Mucosa of descending colon (tissue), 3 donors: ENCODE measurements at regions not wholly inside any gene's neighbourhood (a gene's known extent, or its start where the extent isn't known, plus 50 kb on each side); places are given as distances from the start of the nearest gene placed in this dataset.

Source experiments
- ATAC-seq: fragments of 200-7000 bp; cut with Tn5 transposase; one replicate; pipeline ENCODE4 v1.9.1; 2020; ENCODE audit warnings: mild to moderate bottlenecking, moderate library complexity
- DNase-seq, 3 donors: peaks; one replicate each; pipeline ENCODE4 v3.0.0-alpha.2; 2020
- H3K36me3 ChIP-seq: fragments of 200-600 bp; one replicate; pipeline ENCODE4 v1.8.0; 2021; ENCODE audit warnings: low read depth, mild to moderate bottlenecking
- H3K4me1 ChIP-seq: fragments of 200-600 bp; one replicate; pipeline ENCODE4 v1.8.0; 2021; ENCODE audit warnings: low read depth, mild to moderate bottlenecking
- H3K4me3 ChIP-seq: fragments of 200-600 bp; one replicate; pipeline ENCODE4 v1.8.0; 2021; ENCODE audit warnings: mild to moderate bottlenecking
- H3K9me3 ChIP-seq: fragments of 200-600 bp; one replicate; pipeline ENCODE4 v1.8.0; 2021; ENCODE audit warnings: mild to moderate bottlenecking
- CTCF ChIP-seq: fragments of 200-600 bp; IDR thresholded peaks from one replicate; pipeline ENCODE4 v1.8.0; 2022; ENCODE audit warnings: antibody characterized with exemption, mild to moderate bottlenecking
- intact Hi-C, 2 donors: fragments of 100-400 bp; cut with DNase I in 1 of 2; cut with micrococcal nuclease in 1 of 2; formaldehyde crosslinking; loops; one replicate each; pipeline versions ENCODE4 v1.11.0 to v1.11.1; 2022; cut with DNase I, micrococcal nuclease
- donor health status: DM: no; HTN: no; CAD: no; lungs with moderate emphysema.
- donor health status: DM: no; HTN: no; CAD: no.
- donor health status: DM: no; HTN: yes; CAD: no.

GRCh38 chr11:92845390-92845789 is 124.1 kb upstream of the MTNR1B start:
- DNase-seq, result no peak
- no peaks in the 10 kb centered on the region for H3K36me3 ChIP-seq
- no peak overlapping the region for H3K4me3 ChIP-seq
- no peak for TF ChIP-seq CTCF
- peaks cover 31% of the 10 kb centered on the region for H3K4me1 ChIP-seq
- ATAC-seq, result no peak
- no peaks in the 10 kb centered on the region for H3K9me3 ChIP-seq
- intact Hi-C loops, result no loop called here

GRCh38 chr11:92845805-92846204 is 123.6 kb upstream of the MTNR1B start:
- no peak for TF ChIP-seq CTCF
- H3K4me1 ChIP-seq, result peaks cover 31% of the 10 kb centered on the region
- H3K36me3 ChIP-seq, result no peaks in the 10 kb centered on the region
- DNase-seq, result no peak
- ATAC-seq, result peak; percentile 15
- H3K9me3 ChIP-seq, result no peaks in the 10 kb centered on the region
- intact Hi-C loops, result no loop called here
- H3K4me3 ChIP-seq, result no peak overlapping the region

GRCh38 chr11:92846491-92847125 is 122.8 kb upstream of the MTNR1B start:
- H3K4me3 ChIP-seq, result no peak overlapping the region
- H3K36me3 ChIP-seq, result no peaks in the 10 kb centered on the region
- H3K4me1 ChIP-seq, result peaks cover 31% of the 10 kb centered on the region
- no peaks in the 10 kb centered on the region for H3K9me3 ChIP-seq
- DNase-seq (peak in 1 of 3 donors; percentile 58), ATAC-seq (peak; percentile 84)
- intact Hi-C loops, result no loop called here
- TF ChIP-seq CTCF, result no peak

- TF ChIP-seq CTCF, result no peak
- no peak for DNase-seq
- intact Hi-C loops, result no loop called here
- no peaks in the 10 kb centered on the region for H3K36me3 ChIP-seq
- H3K4me1 ChIP-seq, result peaks cover 30% of the 10 kb centered on the region
- no peaks in the 10 kb centered on the region for H3K9me3 ChIP-seq
- no peak overlapping the region for H3K4me3 ChIP-seq
- peak; percentile 32 for ATAC-seq
Observed at GRCh38 chr11:92848578-92848977, 120.9 kb upstream of the MTNR1B start.

- ATAC-seq (no peak), DNase-seq (no peak)
- no peaks in the 10 kb centered on the region for H3K36me3 ChIP-seq
- intact Hi-C loops, result no loop called here
- TF ChIP-seq CTCF, result no peak
- H3K4me1 ChIP-seq, result peaks cover 28% of the 10 kb centered on the region
- no peaks in the 10 kb centered on the region for H3K9me3 ChIP-seq
- H3K4me3 ChIP-seq, result no peak overlapping the region
Observed at GRCh38 chr11:92850296-92850826, 119.1 kb upstream of the MTNR1B start.
